Stomach (tissue), 8 donors: ENCODE measurements at regions not wholly inside any gene's neighbourhood (a gene's known extent, or its start where the extent isn't known, plus 50 kb on each side); places are given as distances from the start of the nearest gene placed in this dataset.
A peak's percentile ranks its signal among the peaks of the same experiment; 100 is the strongest.

Source experiments
- DNase-seq, 2 donors: peaks; one replicate each; pipeline versions ENCODE4 v3.0.0 to v3.0.0-alpha.2; 2013 to 2019
- H3K27ac ChIP-seq, 5 donors: fragments of 200-600 bp in 4 of 5; sonication (generic) in 4 of 5; one replicate each; pipeline ENCODE4 v1.5.1; 2013 to 2019; ENCODE audit warnings: mild to moderate bottlenecking in 1 of 5, moderate library complexity in 1 of 5
- H3K27me3 ChIP-seq, 3 donors: fragments of 200-600 bp; sonication (generic); one replicate each; pipeline ENCODE4 v1.5.1; 2017 to 2019; ENCODE audit warnings: mixed run types in 1 of 3
- H3K36me3 ChIP-seq, 4 donors: fragments of 200-600 bp; sonication (generic); 1 replicate in 3 of 4; 2 replicates in 1 of 4; pipeline ENCODE4 v1.5.1; 2016 to 2019
- H3K4me1 ChIP-seq, 4 donors: fragments of 200-600 bp; sonication (generic); one replicate each; pipeline ENCODE4 v1.5.1; 2016 to 2019
- H3K4me3 ChIP-seq, 4 donors: fragments of 200-600 bp; sonication (generic) in 3 of 4; one replicate each; pipeline ENCODE4 v1.5.1; 2016 to 2019; ENCODE audit warnings: mild to moderate bottlenecking in 1 of 4
- H3K9me3 ChIP-seq, 4 donors: fragments of 200-600 bp; sonication (generic); one replicate each; pipeline ENCODE4 v1.5.1; 2016 to 2019
- EP300 ChIP-seq: sonication (generic); formaldehyde crosslinking; IDR thresholded peaks from one replicate; pipeline ENCODE4 v1.6.1; 2017; ENCODE audit warnings: antibody characterized with exemption
- POLR2A ChIP-seq, 4 donors: fragments of 450-650 bp; IDR thresholded peaks; one replicate each; pipeline ENCODE4 v1.6.1; 2016; ENCODE audit warnings: antibody characterized with exemption in 4 of 4, control low read depth in 2 of 4, mild to moderate bottlenecking in 1 of 4, moderate library complexity in 1 of 4
- POLR2AphosphoS5 ChIP-seq, 3 donors: sonication (generic); formaldehyde crosslinking; IDR thresholded peaks; one replicate each; pipeline ENCODE4 v1.6.1; 2016; ENCODE audit warnings: antibody characterized with exemption in 3 of 3
- WGBS, 5 donors: extraction: QIAGEN DNeasy Blood & Tissue Kit in 3 of 5; methylation state at CpG; one replicate each; pipeline versions ENCODE4 v1.1.5 to v1.1.7; 2013 to 2018; 5-methylcytosine and 5-hydroxymethylcytosine counted together
- intact Hi-C: fragments of 100-400 bp; cut with DNase I; formaldehyde crosslinking; loops from one replicate; pipeline ENCODE4 v1.15.1; 2023; ENCODE audit warnings: low total_unique reads
- TF ChIP-seq, protein P1 (sequence below), 7 experiments: fragments of 450-650 bp in 4 of 7; fragments of 200-600 bp in 3 of 7; sonication (generic) in 3 of 7; IDR thresholded peaks; one replicate each; pipeline ENCODE4 v1.5.1; 2016 to 2019; ENCODE audit warnings: antibody characterized with exemption in 7 of 7, control low read depth in 2 of 7, mild to moderate bottlenecking in 1 of 7
- donor health status: healthy with polysubstance abuse.
- donor health status: Bipolar disorder and iron deficiency.
- donor health status: healthy.

DNA sequence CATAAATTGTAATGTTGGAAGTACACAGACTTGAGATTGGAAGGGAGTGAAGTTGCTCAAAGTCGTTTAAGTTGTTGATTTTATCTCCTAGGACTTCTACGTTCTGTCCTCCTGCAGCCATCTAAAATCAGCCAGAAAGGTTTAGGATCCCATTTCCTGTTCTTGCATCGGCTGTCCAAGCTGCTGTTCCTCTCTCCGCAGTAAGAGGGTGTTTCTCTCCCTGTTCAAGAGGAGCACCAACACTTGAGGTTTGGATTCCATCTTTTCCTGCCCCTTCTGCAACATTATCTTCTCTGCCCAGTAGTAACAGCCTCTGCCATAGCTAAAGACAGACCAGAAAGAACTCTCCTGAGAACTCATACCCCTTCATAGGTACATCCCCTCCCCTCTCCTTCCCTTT is 373.4 kb downstream of the GADD45G start:
- peak in 1 of 2 donors; percentile 33 for DNase-seq
- Histone ChIP-seq H3K27me3 (no peaks in the 10 kb centered on the region), H3K4me3 (no peak overlapping the region), H3K36me3 (no peaks in the 10 kb centered on the region), H3K27ac (no peak overlapping the region), H3K4me1 (no peaks in the 10 kb centered on the region), H3K9me3 (no peaks in the 10 kb centered on the region)
- 9 to 29% (median 15%) methylated on average over 4 of the region's 4 CpGs for WGBS, 5 donors
- intact Hi-C loops = no loop called here
- TF ChIP-seq EP300 = no peak
- no peak for TF ChIP-seq POLR2A (IDR thresholded peaks at IDR 0.05)
- TF ChIP-seq, protein P1, sequence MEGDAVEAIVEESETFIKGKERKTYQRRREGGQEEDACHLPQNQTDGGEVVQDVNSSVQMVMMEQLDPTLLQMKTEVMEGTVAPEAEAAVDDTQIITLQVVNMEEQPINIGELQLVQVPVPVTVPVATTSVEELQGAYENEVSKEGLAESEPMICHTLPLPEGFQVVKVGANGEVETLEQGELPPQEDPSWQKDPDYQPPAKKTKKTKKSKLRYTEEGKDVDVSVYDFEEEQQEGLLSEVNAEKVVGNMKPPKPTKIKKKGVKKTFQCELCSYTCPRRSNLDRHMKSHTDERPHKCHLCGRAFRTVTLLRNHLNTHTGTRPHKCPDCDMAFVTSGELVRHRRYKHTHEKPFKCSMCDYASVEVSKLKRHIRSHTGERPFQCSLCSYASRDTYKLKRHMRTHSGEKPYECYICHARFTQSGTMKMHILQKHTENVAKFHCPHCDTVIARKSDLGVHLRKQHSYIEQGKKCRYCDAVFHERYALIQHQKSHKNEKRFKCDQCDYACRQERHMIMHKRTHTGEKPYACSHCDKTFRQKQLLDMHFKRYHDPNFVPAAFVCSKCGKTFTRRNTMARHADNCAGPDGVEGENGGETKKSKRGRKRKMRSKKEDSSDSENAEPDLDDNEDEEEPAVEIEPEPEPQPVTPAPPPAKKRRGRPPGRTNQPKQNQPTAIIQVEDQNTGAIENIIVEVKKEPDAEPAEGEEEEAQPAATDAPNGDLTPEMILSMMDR (IDR thresholded peaks at IDR 0.05) = peak in 5 of 7 experiments; percentile 43 to 60 (median 52)

- TF ChIP-seq POLR2AphosphoS5 (IDR thresholded peaks at IDR 0.05) (no peak), POLR2A (IDR thresholded peaks at IDR 0.05) (no peak), EP300 (no peak)
- TF ChIP-seq, protein P1 (IDR thresholded peaks at IDR 0.05) = no peak
- Histone ChIP-seq H3K4me1 (no peaks in the 10 kb centered on the region), H3K27ac (no peak overlapping the region), H3K36me3 (no peaks in the 10 kb centered on the region), H3K4me3 (no peak overlapping the region), H3K27me3 (no peaks in the 10 kb centered on the region), H3K9me3 (no peaks in the 10 kb centered on the region)
- DNase-seq = no peak
- intact Hi-C loops = no loop called here
- 54 to 60% (median 55%) methylated on average over 5 of the region's 5 CpGs for WGBS, 5 donors
Measured at GRCh38 chr9:89980600-89980999, 375.8 kb downstream of the GADD45G start.

DNA sequence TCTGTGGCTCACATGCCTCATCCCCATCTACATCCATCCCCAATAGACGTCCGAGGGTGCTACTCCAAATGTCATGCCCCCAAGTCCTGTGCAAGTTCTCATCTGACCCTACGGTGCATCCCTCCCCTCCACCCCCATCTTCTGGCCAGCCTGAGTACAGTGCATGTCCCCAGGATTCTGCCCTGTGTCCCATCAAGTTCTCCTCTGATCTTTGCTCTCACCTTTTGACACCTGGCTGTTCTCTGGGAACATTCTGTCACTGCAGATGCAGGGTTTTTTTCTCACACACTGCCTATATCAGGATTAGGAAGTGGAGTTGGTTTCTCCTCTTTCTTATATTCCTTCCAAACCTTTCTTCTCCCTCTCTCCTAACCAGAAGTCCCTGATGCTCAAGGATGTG is 377.2 kb downstream of the GADD45G start:
- no peaks in the 10 kb centered on the region for H3K4me1 ChIP-seq

GRCh38 chr9:89983411-89983810 is 378.6 kb downstream of the GADD45G start:
- no peaks in the 10 kb centered on the region for H3K27me3 ChIP-seq
- no peak for TF ChIP-seq EP300
- TF ChIP-seq, protein P1 (IDR thresholded peaks at IDR 0.05) = no peak
- no peak for TF ChIP-seq POLR2A (IDR thresholded peaks at IDR 0.05)
- no peak for TF ChIP-seq POLR2AphosphoS5 (IDR thresholded peaks at IDR 0.05)
- H3K9me3 ChIP-seq = no peaks in the 10 kb centered on the region
- no peak for DNase-seq
- no peaks in the 10 kb centered on the region for H3K36me3 ChIP-seq
- intact Hi-C loops = no loop called here
- H3K4me1 ChIP-seq = no peaks in the 10 kb centered on the region
- WGBS, 5 donors = 72 to 78% (median 73%) methylated on average over 3 of the region's 3 CpGs
- H3K27ac ChIP-seq = no peak overlapping the region
- H3K4me3 ChIP-seq = no peak overlapping the region

More for the DNA sequence above, 377.2 kb downstream of the GADD45G start:
- H3K27ac ChIP-seq = no peak overlapping the region
- no peak overlapping the region for H3K4me3 ChIP-seq
- H3K36me3 ChIP-seq = no peaks in the 10 kb centered on the region
- H3K27me3 ChIP-seq = no peaks in the 10 kb centered on the region
- no peak for DNase-seq
- intact Hi-C loops = no loop called here
- H3K9me3 ChIP-seq = no peaks in the 10 kb centered on the region
- TF ChIP-seq POLR2A (IDR thresholded peaks at IDR 0.05) = no peak
- WGBS, 5 donors = 78 to 95% (median 87%) methylated on average over 3 of the region's 3 CpGs

DNA sequence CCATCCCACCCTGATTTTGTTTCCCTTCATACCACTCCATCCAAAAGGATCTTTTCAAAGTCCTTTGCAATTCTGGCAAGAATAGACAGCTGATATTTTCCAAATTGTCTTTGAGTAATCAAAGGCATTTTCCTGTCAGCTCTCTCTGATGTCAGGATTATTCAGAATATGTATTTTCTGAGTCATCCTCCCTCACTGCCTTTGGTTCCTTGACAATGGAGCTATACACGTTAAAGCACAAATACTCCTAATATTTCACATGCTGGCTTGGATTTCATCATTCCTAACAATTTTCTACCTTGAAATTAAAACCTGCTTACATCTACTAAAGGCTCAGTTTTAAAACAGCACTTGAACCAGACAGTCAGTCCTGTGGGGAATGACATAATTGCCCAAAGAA is 379.4 kb downstream of the GADD45G start:
- no peak for DNase-seq
- intact Hi-C loops = no loop called here
- H3K27ac ChIP-seq = no peak overlapping the region
- no peaks in the 10 kb centered on the region for H3K9me3 ChIP-seq
- H3K4me1 ChIP-seq = no peaks in the 10 kb centered on the region
- no peak overlapping the region for H3K4me3 ChIP-seq
- 34 to 63% (median 51%) methylated on average over 1 of the region's 1 CpG for WGBS, 5 donors
- no peaks in the 10 kb centered on the region for H3K27me3 ChIP-seq
- H3K36me3 ChIP-seq = no peaks in the 10 kb centered on the region
- TF ChIP-seq, protein P1 (IDR thresholded peaks at IDR 0.05) = no peak
- TF ChIP-seq POLR2AphosphoS5 (IDR thresholded peaks at IDR 0.05) = no peak
- TF ChIP-seq POLR2A (IDR thresholded peaks at IDR 0.05) = no peak
- TF ChIP-seq EP300 = no peak
